Tibial nerve (tissue), 3 donors: ENCODE measurements at regions not wholly inside any gene's neighbourhood (a gene's known extent, or its start where the extent isn't known, plus 50 kb on each side); places are given as distances from the start of the nearest gene placed in this dataset.

Experiments
- CTCF ChIP-seq, 5 experiments: fragments of 200-600 bp in 3 of 5; fragments of 450-650 bp in 2 of 5; sonication (generic) in 3 of 5; IDR thresholded peaks; one replicate each; pipeline ENCODE4 v1.5.1; 2016 to 2019; ENCODE audit warnings: antibody characterized with exemption in 5 of 5, mild to moderate bottlenecking in 3 of 5, moderate library complexity in 2 of 5
- POLR2A ChIP-seq, 2 donors: fragments of 450-650 bp; IDR thresholded peaks; one replicate each; pipeline ENCODE4 v1.6.1; 2017; ENCODE audit warnings: antibody characterized with exemption in 2 of 2, mild to moderate bottlenecking in 2 of 2, moderate library complexity in 2 of 2

- TF ChIP-seq POLR2A (IDR thresholded peaks at IDR 0.05) (no peak), CTCF (IDR thresholded peaks at IDR 0.05) (no peak)
Observed at GRCh38 chr3:75327453-75327852, 336.7 kb upstream of the FRG2C start.
